Activated T-helper 9 cell treated with anti-CD3 and anti-CD28 coated beads, Interleukin-2, amount 50 U/mL, for 16 hours (primary cell): ENCODE measurements at regions not wholly inside any gene's neighbourhood (a gene's known extent, or its start where the extent isn't known, plus 50 kb on each side); places are given as distances from the start of the nearest gene placed in this dataset.

Source experiments
- DNase-seq: peaks from one replicate; pipeline ENCODE4 v3.0.0-alpha.2; 2020; ENCODE audit warnings: low read depth

GRCh38 chr16:86363836-86364618 lies 146.3 kb upstream of the FOXF1 start:
- no peak for DNase-seq

GRCh38 chr16:86364653-86365380 lies 145.5 kb upstream of the FOXF1 start:
- no peak for DNase-seq

GRCh38 chr16:86365513-86366273 lies 144.6 kb upstream of the FOXF1 start:
- no peak for DNase-seq

- no peak for DNase-seq
These were observed 143.8 kb upstream of the FOXF1 start for GRCh38 chr16:86366481-86366880.

GRCh38 chr16:86367291-86368072 lies 142.8 kb upstream of the FOXF1 start:
- DNase-seq = no peak

- DNase-seq = no peak
These were observed 142.1 kb upstream of the FOXF1 start for GRCh38 chr16:86368261-86368660.

GRCh38 chr16:86370062-86370461 lies 140.3 kb upstream of the FOXF1 start:
- no peak for DNase-seq

GRCh38 chr16:86371083-86371803 lies 139.1 kb upstream of the FOXF1 start:
- no peak for DNase-seq

GRCh38 chr16:86372193-86372592 lies 138.1 kb upstream of the FOXF1 start:
- DNase-seq = no peak

GRCh38 chr16:86373276-86373901 lies 136.9 kb upstream of the FOXF1 start:
- DNase-seq = no peak

GRCh38 chr16:86374603-86375130 lies 135.7 kb upstream of the FOXF1 start:
- no peak for DNase-seq

GRCh38 chr16:86375364-86375763 lies 135.0 kb upstream of the FOXF1 start:
- DNase-seq = no peak

- DNase-seq = no peak
These were observed 134.5 kb upstream of the FOXF1 start for GRCh38 chr16:86375851-86376250.

- no peak for DNase-seq
These were observed 133.5 kb upstream of the FOXF1 start for GRCh38 chr16:86376837-86377236.

GRCh38 chr16:86377251-86378022 lies 132.9 kb upstream of the FOXF1 start:
- no peak for DNase-seq

GRCh38 chr16:86378128-86378527 lies 132.2 kb upstream of the FOXF1 start:
- no peak for DNase-seq

GRCh38 chr16:86378831-86379504 lies 131.4 kb upstream of the FOXF1 start:
- no peak for DNase-seq

- DNase-seq = no peak
These were observed 130.9 kb upstream of the FOXF1 start for GRCh38 chr16:86379505-86379846.

GRCh38 chr16:86380030-86380429 lies 130.3 kb upstream of the FOXF1 start:
- no peak for DNase-seq
